Stimulated activated CD4-positive, alpha-beta T cell treated with anti-CD3 and anti-CD28 coated beads, Interleukin-2, amount 100 ng/mL, for 48 hours (primary cell): ENCODE measurements at regions not wholly inside any gene's neighbourhood (a gene's known extent, or its start where the extent isn't known, plus 50 kb on each side); places are given as distances from the start of the nearest gene placed in this dataset.

ENCODE experiments used
- DNase-seq, 2 donors: peaks; one replicate each; pipeline ENCODE4 v3.0.0-alpha.2; 2020

DNA sequence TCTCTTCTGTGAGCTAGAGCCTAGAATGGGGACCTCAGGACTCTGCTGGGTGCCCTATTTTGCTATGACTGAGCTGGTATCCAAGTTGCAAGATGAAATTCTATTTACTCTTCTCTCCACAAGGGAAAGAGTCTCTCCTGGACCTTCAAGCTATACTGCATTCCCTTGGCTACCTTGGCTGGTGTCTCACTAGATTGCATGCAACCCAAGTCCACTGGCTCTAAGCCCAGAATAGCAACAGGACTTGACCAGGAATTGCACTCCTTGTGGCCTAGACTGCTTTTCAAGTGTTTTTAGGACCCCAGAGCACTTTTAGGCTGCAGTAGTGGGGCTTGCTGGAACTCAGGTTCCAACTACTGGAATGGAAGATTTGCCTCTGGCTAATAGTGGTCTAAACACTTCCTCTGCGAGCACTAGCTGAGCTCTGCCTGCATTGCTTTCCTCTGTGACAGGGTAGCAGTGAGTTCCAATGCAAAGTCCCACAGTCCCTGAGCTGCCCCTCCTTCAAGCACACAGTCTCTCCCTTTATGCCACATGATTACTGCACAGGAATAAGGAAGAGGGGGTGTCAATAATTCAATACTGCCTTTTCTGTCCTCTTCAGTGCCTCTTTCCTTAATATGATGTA, 1009.1 kb upstream of the FLRT2 start:
- no peak for DNase-seq

DNA sequence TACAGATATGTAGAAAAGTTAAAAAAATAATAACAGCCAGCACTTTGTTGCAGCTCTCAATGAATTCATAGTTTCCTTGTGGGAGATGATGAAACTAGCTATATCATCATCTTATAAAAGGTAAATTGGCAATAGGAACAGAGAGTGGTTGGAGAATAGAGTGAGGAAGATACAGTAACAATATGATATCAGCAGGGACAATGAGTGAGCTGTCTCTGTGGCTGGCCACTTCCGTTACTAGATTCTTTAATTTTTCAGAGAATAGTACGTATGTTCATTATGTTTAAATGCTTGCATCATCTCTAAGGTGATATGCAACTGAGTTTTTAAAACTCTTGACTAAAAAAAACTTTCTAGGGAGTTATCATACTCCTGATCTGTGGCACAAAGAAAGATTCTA, 1006.2 kb upstream of the FLRT2 start:
- DNase-seq = no peak

DNA sequence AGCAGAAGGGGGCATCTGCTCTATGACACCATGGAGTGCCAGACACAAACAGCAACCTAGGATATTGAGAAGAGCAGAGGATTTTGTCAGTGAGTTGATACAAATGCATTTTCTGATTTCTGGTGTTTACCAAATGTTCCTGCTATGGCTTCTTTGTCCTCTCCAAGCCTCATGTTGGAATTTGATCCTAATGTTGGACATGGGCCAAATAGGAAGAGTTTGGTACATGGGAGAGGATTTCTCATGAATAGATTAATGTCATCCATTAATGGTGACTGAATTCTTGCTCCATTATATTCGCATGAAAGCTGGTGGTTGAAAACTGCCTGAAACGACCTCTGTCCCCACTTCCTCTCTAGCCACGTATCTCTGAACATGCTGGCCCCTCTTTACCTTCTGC, 1002.2 kb upstream of the FLRT2 start:
- DNase-seq = no peak

DNA sequence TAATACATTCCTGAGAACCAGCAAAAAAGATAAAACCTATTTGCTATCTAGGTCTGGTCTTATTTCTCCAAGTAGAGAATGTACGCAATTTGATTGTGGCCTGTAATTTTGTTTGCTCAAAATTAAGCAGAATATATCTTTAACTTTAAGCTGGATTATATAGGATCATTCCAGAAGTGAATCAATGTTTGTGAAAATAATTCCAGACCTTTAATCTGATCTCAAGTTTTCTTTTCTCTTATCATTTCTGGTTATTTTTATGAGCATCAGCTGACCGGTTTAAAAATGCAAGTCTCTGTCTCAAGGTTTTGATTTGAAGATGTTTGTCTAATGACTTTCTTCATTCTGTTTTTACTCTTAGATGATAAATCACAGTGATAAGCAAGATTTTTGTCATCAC, 997.9 kb upstream of the FLRT2 start:
- DNase-seq = no peak

DNA sequence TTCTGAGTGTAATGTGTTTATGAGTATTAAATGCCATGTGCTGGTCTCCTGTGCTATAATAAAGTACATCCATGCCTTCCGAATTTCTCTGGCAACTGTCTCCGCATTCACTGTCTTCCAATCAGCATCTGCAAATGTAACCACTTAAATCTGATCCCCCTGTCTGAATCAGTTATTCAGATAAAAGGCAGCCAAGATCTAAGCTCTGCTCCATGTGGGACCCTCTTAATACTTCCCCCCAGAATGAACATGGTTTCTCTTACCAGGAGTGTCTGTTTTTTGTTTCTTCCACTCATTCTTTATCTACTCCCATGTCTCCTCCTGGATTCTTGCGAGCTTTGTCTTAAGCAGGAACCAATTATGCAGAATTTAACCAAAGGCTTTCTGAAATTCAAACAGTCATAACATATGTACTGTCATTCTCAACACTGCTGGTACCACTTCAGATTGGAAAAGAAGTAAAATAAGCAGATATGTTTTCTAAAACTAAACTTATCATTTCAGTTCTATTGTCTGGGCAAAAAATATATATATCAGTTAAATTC, 996.7 kb upstream of the FLRT2 start:
- DNase-seq = no peak

DNA sequence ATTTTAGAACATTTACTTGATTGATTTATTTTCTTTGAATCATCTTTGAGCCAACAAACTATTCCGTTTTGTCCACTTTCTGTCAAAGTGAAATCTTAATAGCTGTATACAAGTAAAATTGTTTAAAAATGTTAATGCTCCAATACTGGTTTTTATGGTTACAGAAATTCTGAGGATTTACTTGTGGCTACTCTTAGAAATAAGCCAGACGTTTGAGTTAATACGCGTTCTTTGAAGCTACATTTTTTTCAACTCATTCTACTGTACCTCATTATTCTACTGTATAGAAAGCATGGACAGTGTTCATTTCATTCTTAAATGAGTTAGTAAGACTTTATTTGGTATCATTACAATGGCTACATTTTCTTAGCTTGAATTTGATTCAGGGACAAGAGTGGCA, 996.2 kb upstream of the FLRT2 start:
- no peak for DNase-seq

DNA sequence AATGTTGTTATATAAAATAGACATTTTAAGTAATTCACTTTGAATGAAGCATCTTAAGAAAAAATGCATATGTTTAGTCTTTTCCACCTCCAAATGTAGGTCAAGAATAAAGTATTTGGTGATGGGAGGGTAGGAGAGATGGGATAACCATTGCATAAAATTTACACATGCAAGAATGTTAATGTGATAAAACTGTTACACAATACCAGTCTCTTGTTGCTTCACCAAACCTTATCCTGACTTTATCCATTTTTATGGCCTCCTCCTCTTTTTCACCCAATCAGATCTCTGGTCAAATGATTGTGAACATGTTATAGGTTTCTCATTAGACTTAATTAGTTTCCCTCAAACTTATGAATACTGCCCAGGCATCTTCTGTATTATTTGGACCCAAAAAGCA, 994.5 kb upstream of the FLRT2 start:
- no peak for DNase-seq

DNA sequence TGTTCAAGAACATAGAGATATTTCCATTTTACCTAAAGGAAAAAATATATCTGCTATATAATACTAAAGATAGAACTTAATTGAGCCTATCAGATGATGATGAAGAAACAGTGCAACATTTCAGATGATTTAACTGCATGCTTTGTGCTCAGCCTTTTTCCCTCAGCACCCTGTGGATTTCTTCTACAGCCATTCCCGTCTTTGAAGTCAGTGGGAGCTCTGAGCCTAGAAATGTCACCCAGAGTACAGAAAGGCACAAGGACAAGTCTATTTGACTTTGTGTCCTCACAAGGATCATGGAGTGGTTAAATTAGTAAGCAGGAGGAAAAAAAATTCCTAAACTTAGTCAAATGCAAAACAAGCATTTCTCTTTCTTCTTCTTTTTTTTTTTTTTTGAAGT, 994.0 kb upstream of the FLRT2 start:
- DNase-seq = no peak

DNA sequence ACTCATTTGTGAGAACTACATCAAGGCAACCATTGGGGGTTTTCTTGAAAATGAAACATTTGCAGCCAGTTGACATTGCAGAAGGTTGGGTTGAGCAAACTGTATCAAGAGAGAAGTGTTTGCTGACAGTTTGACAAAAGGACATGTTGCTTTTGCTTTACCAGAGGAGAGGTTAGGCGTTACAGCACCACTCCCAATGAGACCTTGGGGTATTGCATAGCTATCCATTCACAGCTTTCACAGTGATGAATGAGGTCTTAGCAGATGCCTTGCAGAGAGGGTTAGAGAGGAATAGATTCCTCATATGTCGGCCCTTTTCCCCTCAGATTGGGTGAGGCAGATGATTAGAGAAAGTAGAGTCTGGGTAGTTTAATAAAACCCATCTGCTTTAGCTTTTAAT, 988.9 kb upstream of the FLRT2 start:
- DNase-seq = no peak

DNA sequence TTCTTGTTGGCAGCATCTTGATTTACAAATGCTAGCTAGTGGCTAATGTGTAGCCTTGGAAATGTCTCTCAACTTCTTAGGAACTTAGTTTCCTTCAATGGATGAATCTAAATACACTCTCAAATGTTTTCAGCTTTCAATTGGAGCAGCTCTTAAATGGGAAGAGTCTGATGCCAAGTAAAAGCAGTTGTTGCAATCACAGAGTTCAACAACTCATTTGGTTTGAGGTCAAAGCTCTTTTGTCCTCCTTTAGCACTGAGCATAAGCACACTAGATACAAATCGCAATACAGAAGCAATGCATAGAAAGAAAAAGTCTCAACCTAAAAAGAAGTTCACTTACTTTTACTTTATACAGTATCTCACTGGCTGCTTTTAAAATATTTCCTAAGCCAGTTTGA, 986.1 kb upstream of the FLRT2 start:
- no peak for DNase-seq

DNA sequence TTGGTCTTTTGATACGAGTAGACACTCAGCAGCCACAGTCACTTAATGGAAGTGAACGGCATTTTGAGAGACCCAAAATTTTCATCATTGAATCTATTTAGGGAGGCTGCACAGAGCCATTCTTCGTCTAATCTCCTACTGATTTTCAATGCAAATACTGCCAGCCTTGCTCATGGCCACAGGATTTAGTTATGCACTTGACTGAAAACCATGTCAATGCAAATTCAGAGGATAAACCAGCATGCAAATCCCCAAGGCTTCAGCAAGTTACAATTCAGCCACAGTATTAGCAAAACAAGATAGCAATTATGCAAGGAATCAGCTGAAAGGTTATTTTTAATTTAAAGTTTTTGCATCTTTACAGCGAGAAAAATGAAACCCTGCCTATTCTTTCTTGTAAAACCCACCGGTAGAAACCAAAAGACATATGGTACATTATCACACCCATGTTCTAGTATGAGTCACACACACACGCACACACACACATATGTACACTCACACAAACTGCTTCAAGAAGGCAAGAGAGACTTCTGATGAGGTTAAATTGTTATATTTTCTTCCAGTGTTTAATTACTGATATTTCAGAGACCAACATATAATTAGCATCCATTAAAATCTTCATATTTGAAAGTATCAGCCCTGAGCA, 985.3 kb upstream of the FLRT2 start:
- no peak for DNase-seq

DNA sequence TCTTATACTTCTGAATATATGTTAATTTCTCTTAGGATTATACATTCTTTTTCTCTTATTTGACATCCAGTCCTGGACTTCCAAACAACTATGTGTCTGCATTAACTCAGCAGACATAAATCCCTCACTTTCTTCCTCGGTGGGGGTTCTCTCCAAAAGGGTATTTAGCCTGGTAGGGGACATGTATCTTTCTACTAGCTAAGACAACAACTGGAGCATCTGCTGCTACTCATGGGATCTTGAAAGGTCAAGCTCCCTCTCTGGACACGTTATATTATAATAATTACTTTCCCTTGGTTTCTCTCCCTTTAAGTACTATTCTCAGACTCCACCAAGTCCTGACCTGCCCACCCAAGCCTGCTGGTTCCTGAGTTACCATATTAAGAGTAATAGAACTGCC, 983.7 kb upstream of the FLRT2 start:
- DNase-seq = no peak

DNA sequence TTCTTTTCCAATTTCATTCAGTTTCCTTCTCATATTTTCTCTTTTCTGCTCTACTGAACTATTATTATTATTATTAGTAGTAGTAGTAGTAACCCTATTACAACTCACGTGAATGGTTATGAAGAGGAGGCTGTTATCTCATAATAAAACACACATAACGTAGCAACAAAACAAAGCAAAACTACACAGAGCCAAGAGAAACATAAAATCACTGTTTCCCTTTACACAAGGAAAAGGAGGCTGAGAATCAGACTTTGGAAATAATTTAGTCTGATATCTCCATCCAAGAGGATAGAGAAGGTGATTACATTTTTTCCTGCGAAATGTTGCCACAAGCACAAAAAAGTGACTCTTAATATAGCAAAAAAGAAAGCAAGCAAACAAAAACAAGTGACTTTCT, 975.8 kb upstream of the FLRT2 start:
- no peak for DNase-seq

DNA sequence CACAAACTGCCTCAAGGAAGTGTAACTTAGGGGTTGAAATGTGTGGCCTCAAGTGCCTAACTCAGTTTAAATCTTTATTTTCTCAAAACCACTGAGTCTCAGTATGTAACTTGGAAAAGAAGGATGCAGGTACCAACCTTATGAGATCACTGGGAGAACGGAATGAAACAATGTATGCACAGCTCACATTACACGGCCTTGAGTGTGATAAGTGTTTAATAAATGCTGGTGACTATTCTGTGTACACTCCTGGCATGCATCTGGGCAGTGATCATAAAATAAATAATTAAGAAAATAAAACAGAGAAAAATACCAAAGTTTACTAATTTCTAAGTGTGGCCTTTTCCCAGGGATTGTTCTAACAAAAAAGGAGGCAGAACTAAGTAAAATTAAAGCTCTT, 974.5 kb upstream of the FLRT2 start:
- DNase-seq = no peak

DNA sequence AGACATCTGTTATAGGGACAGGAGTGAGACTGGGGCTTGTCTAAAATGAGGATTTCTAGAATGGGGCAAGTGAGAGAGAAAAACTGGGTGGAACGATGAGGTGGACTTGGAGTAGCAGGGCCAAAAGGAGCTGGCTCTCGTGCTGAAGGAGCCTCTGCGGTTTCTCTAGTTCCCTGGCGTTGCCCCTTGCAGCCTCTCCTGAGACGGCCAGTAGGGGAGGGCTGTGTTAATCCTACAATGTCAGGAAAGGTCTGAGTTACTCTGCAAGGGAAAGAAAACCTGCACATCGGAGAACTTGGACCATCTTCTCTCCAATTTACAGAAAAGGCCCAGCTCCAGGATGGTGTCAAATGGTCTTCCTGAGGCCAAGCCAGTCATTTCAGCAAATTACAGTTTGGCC, 963.8 kb upstream of the FLRT2 start:
- no peak for DNase-seq

DNA sequence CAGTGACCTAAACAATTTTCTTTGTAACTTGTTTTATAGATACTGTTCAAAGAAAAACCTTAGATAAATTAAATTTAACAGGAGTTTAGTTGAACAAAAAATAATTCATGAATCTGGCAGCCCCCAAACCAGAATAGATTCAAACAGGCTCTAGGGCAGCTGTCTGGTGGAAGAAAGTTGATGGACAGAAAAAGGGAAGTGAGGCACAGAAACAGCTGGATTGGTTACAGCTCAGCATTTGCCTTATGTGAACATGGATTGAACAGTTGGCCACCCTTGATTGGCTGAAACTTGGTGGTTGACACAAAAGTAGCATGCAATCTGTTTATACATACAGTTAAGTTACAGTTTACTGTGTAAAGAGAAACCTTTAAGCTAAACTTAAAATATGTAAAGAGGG, 954.3 kb upstream of the FLRT2 start:
- no peak for DNase-seq

DNA sequence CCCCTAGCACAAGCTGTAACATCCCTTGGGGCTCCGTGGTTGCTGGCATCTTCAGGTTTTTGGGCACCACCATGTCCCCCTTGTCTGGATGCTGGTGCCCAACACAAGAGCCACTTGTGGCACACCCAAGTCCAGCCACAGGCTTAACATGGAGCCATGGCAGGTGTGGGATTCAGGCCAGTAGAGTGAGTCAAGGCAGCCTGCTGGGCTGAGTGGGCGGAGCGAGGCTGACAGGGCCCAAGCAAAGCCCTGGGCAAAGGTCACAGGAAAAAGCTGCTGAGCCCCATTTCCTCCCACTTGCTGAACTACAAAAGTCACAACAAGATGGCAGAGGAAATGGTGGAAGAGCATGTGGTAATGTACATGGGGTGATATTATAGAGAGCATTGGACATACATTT, 950.7 kb upstream of the FLRT2 start:
- DNase-seq = no peak

DNA sequence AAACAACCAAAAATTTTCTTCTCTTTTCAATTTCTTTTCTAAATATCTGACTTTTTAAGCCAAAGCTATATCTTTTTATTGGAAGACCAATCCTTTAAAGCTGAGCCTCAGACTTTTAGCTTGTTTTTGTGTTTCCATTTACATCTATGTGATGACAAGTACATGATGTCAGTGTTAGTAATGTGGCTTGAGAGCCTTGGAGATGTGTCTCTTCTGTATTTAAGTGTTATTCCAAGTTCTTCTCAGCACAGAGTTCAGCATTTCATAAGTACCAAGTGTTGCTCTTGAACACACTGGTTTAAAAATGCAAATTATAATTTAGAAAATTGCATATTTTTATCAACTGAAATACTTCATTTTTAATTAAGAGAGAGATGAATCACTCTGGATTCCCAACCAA, 948.9 kb upstream of the FLRT2 start:
- DNase-seq = no peak

DNA sequence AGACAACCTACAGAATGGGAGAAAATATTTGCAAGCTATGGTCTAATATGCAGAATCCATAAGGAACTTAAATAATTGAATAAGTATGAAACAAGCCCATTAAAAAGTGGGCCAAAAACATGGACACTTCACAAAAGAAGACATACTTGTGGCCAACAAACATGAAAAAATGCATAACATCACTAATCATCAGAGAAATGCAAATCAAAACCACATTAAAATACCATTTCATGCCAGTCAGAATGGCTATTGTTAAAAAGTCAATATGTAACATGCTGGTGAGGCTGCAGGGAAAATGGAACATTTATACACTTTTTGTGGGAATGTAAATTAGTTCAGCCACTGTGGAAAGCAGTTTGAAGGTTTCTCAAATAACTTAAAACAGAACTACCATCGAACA, 945.4 kb upstream of the FLRT2 start:
- DNase-seq = no peak

DNA sequence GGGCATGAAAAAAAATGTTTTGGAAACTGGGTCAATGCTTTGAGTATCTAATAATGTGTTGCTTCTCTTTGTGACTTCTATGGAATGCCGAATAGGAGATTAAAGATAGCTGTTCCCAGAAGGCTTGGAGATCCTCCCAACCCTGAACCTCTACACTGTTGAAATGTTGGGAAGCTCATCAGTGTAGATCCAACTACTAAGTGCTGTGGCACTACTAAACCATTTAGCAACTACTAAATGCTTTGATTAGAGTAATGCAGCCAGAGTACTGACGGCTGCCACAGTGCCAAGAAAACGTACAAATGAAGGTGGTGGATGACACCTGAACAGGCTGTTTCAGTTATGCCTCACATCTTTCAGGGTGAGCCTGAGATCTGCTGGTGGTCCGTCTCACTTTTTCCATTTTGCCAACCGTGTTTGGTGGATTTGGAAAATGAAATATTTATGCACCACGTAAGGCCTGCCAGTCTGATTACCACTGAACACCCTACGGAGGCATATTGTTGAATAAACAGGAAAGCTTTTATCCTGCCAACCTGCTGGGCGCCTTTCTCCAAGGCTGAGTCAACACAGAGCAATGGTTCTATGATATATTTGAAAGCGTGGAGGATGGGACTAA, 938.0 kb upstream of the FLRT2 start:
- no peak for DNase-seq

DNA sequence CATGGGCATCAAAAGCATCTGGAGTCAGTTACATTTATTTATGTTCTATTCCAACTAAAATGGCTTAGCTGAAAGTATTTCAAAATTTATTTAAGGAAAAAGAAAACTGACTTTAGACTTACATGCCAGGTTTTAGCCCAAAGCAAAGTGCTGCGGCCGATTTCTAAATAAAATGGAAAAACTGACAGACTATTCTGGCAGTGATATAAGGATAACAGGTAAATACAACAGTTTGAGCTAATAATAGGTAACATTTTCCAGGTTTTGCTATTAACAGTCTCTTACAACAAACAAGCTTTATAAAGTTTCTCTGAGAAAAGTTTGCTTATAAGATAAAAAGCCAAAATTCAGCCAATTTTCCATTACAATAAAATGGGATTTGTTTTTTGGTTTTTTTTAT, 937.2 kb upstream of the FLRT2 start:
- no peak for DNase-seq

DNA sequence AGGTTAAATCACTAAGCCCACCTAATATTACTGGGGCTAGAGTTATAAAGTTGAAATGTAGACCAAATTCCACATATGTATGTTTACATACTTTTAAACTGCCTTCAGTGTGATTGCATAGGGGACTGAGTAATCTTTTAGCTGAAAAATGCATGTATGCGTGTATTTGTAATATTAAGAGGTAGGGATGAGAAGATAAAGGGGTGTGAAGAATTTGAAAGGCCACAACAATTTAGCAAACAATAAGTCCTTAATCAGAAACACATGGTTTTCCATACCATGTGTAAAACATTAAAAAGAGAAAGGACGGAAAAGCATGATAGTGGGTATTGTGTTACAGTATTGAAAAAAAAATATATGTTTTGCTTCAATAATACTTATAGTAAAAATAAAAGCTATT, 919.9 kb upstream of the FLRT2 start:
- no peak for DNase-seq

DNA sequence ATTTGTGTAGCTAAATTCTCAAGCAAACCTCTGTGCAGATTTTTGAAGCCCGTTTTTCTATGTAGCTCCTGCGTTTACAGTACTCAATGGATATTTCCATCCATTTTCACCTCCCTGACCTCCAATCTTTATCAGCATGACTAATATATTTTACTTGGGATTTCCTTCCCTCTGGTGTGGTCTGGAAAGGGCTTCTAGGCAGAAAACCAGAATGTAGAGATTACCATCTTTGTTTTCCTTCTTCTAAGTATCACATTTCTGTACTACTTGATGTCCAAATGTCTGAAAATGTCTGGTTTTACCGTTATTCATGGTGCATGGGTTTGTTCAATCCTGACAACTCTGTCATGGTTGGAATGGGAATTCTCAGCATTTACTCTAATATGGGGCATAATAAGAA, 907.6 kb upstream of the FLRT2 start:
- no peak for DNase-seq

DNA sequence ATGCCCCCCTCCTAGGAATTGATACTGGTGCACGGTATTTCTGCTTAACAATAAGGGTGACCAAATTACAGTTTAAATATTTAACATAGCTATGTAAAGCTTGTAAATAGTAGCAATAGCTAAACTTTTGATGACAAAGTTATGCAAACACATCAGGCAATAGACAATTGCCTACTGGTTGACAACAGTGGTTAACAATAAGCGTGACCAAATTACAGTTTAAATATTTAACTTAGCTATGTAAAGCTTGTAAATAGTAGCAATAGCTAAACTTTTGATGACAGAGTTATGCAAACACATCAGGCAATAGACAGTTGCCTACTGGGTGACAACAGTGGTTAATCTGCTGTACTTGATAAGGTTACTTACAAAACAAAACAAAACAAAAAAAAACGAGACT, 886.5 kb upstream of the FLRT2 start:
- DNase-seq = no peak
